ENCODE measurements at regions not wholly inside any gene's neighbourhood (a gene's known extent, or its start where the extent isn't known, plus 50 kb on each side); places are given as distances from the start of the nearest gene placed in this dataset.

DNA sequence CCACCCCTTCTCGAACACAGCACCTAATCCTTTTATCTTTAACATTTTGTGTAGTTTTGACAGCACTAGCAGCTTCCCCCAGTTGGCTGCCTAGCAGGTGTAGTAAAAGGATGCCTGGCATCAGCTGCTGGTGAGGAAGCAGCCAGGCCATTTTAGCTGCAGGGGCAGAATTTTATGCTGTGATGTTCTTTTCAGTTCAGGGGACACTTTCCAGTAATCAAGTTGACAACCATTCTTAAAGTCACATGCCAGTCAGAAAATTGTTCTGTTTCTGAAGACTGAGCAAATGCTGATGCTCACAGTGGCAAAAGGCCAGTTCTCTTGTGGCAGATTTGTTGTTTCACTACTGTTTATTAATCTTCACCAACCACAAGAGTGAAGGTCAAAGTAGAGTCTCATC, 570.8 kb downstream of the CCDC85A start:
- Histone ChIP-seq H3K9me3 (ENCODE audit: low read length) (peaks cover 15% of the 10 kb centered on the region), H4K20me1 (ENCODE audit: insufficient read depth, low read length) (no peaks in the 10 kb centered on the region), H3K79me2 (ENCODE audit: insufficient read depth, low read length) (no peaks in the 10 kb centered on the region), H2AFZ (ENCODE audit: low read length) (no peak overlapping the region), H3K9ac (ENCODE audit: insufficient read depth, low read depth, low read length) (no peak overlapping the region), H3K4me2 (ENCODE audit: low read depth, low read length) (no peak overlapping the region), H3K27me3 (ENCODE audit: control insufficient read depth in 1 of 2, insufficient read depth in 2 of 2, low read length in 2 of 2) (no peaks in the 10 kb centered on the region), H3K4me3 (replicated peaks in 1 of 3; ENCODE audit: insufficient read depth in 1 of 3, low read depth in 2 of 3, low read length in 3 of 3) (no peak overlapping the region), H3K4me1 (ENCODE audit: insufficient read depth, low read length) (no peaks in the 10 kb centered on the region), H3K27ac (ENCODE audit: extremely low read length, insufficient read depth, low read length) (no peak overlapping the region), H3K36me3 (replicated peaks in 1 of 2; ENCODE audit: control insufficient read depth in 1 of 2, insufficient read depth in 2 of 2, low read length in 2 of 2) (no peaks in the 10 kb centered on the region)
- FAIRE-seq = no peak
- BruUV-seq (replicated peaks) = no TSS peak
- no peak for ATAC-seq
- TF ChIP-seq ZNF530 (CRISPR knock-in tag; IDR thresholded peaks at IDR 0.05; ENCODE audit: low read depth) (no peak), MAFF (IDR thresholded peaks at IDR 0.05; ENCODE audit: low read depth, low read length) (no peak), BRCA1 (CRISPR knock-in tag; IDR thresholded peaks at IDR 0.05) (no peak), ZNF501 (CRISPR knock-in tag; IDR thresholded peaks at IDR 0.05) (no peak), ZNF792 (CRISPR knock-in tag; IDR thresholded peaks at IDR 0.05) (no peak), KAT7 (CRISPR knock-in tag; IDR thresholded peaks at IDR 0.05; ENCODE audit: borderline replicate concordance) (no peak)
- TF ChIP-seq, protein P1, sequence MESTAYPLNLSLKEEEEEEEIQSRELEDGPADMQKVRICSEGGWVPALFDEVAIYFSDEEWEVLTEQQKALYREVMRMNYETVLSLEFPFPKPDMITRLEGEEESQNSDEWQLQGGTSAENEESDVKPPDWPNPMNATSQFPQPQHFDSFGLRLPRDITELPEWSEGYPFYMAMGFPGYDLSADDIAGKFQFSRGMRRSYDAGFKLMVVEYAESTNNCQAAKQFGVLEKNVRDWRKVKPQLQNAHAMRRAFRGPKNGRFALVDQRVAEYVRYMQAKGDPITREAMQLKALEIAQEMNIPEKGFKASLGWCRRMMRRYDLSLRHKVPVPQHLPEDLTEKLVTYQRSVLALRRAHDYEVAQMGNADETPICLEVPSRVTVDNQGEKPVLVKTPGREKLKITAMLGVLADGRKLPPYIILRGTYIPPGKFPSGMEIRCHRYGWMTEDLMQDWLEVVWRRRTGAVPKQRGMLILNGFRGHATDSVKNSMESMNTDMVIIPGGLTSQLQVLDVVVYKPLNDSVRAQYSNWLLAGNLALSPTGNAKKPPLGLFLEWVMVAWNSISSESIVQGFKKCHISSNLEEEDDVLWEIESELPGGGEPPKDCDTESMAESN (CRISPR knock-in tag; conservative IDR thresholded peaks at IDR 0.05) = no peak
- ChIA-PET CTCF (ENCODE audit: low intra/inter-chr PET ratio, low total read pairs) (no interaction called here), POLR2A (no interaction called here)
- 3% methylated on average over 1 of the region's 1 CpG for WGBS (ENCODE audit: low lambda C conversion rate)
- intact Hi-C loops (cut with micrococcal nuclease; ENCODE audit: unreplicated experiment) (no loop called here), in situ Hi-C loops (cut with HindIII; ENCODE audit: extremely low pct_ligation_motif_present, low pct_unique_long_range_greater_than_20kb) (no loop called here)
- DNase-seq (ENCODE audit: low spot score) = no peak

DNA sequence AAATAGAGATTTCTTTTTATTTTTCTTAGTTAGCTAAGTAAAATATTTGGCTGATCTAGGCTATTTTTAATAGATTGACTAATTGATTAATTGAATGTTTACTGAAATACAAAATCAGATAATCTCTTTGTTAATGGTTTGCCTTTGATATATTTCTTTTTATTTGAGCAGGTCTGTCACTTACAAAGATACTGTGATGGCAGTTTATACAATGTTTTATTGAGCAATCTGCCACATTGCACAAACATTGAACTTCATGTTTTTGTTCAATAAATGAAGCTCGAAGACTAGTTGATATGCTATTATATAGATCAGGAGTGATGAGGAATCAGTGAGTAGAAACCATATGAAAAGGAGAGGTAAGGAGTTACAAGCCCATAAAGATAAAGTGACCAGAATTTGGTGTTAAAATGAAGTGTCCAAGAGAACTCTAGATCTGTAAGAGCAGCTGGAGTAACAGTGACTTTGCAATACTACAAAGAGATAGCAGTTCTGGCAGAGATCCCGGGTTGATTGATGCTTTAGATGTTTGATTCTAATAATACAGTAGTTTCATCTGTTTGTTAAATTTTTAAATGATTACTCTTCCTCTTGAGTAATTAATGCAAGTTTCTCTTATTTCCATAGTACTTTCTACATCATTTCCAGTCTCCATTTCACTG, 574.2 kb downstream of the CCDC85A start:
- Histone ChIP-seq H3K9me3 (ENCODE audit: low read length) (peaks cover 34% of the 10 kb centered on the region), H3K4me1 (ENCODE audit: insufficient read depth, low read length) (no peaks in the 10 kb centered on the region), H3K27ac (ENCODE audit: extremely low read length, insufficient read depth, low read length) (no peak overlapping the region), H3K79me2 (ENCODE audit: insufficient read depth, low read length) (no peaks in the 10 kb centered on the region), H2AFZ (ENCODE audit: low read length) (no peak overlapping the region), H3K9ac (ENCODE audit: insufficient read depth, low read depth, low read length) (no peak overlapping the region), H3K36me3 (replicated peaks in 1 of 2; ENCODE audit: control insufficient read depth in 1 of 2, insufficient read depth in 2 of 2, low read length in 2 of 2) (no peaks in the 10 kb centered on the region), H4K20me1 (ENCODE audit: insufficient read depth, low read length) (no peaks in the 10 kb centered on the region), H3K4me3 (replicated peaks in 1 of 3; ENCODE audit: insufficient read depth in 1 of 3, low read depth in 2 of 3, low read length in 3 of 3) (no peak overlapping the region), H3K4me2 (ENCODE audit: low read depth, low read length) (no peak overlapping the region), H3K27me3 (ENCODE audit: control insufficient read depth in 1 of 2, insufficient read depth in 2 of 2, low read length in 2 of 2) (no peaks in the 10 kb centered on the region)
- in situ Hi-C loops (cut with HindIII; ENCODE audit: extremely low pct_ligation_motif_present, low pct_unique_long_range_greater_than_20kb) = no loop called here
- TF ChIP-seq ZBTB38 (CRISPR knock-in tag; IDR thresholded peaks at IDR 0.05) (no peak), NR2F6 (IDR thresholded peaks at IDR 0.05) (no peak), NR2F6 (CRISPR knock-in tag; IDR thresholded peaks at IDR 0.05) (no peak), ZNF354B (CRISPR knock-in tag; IDR thresholded peaks at IDR 0.05) (no peak), NR1H2 (CRISPR knock-in tag; IDR thresholded peaks at IDR 0.05; ENCODE audit: borderline replicate concordance, low read depth) (no peak), ZNF570 (CRISPR knock-in tag; IDR thresholded peaks at IDR 0.05; ENCODE audit: borderline replicate concordance) (no peak)
- 0% methylated on average over 2 of the region's 2 CpGs for WGBS (ENCODE audit: low lambda C conversion rate)
- no TSS peak for BruUV-seq (replicated peaks)
- intact Hi-C loops (cut with micrococcal nuclease; ENCODE audit: unreplicated experiment) = no loop called here
- DNase-seq (ENCODE audit: low spot score) (no peak), ATAC-seq (no peak), FAIRE-seq (no peak)
- ChIA-PET CTCF (ENCODE audit: low intra/inter-chr PET ratio, low total read pairs) (no interaction called here), POLR2A (no interaction called here)
